Mammary epithelial cell (primary cell): ENCODE measurements at regions not wholly inside any gene's neighbourhood (a gene's known extent, or its start where the extent isn't known, plus 50 kb on each side); places are given as distances from the start of the nearest gene placed in this dataset.

Source experiments
- CTCF ChIP-seq, 2 donors: IDR thresholded peaks in 1 of 2; conservative IDR thresholded peaks in 1 of 2; 2 replicates each; pipeline ENCODE4 v1.5.1; 2011 to 2012; ENCODE audit warnings: inconsistent platforms in 2 of 2, low read length in 2 of 2, mild to moderate bottlenecking in 2 of 2, control low read depth in 1 of 2, low read depth in 1 of 2; ENCODE audit not compliant: insufficient read depth in 1 of 2; ENCODE audit errors: extremely low read depth in 1 of 2
- EZH2 ChIP-seq: IDR thresholded peaks from 2 replicates; pipeline ENCODE4 v1.6.1; 2012; ENCODE audit warnings: low read length, inconsistent platforms, borderline replicate concordance

- TF ChIP-seq CTCF (conservative IDR thresholded peaks at IDR 0.05 in 1 of 2, IDR thresholded peaks at IDR 0.05 in 1 of 2; ENCODE audit: extremely low read depth in 1 of 2, insufficient read depth in 1 of 2, low read depth in 1 of 2, low read length in 2 of 2) (no peak), EZH2 (no peak)
These were observed 62.1 kb upstream of the ARHGAP20 start for GRCh38 chr11:110774138-110775014.
